Lower lobe of right lung (tissue), 2 donors: ENCODE measurements at regions not wholly inside any gene's neighbourhood (a gene's known extent, or its start where the extent isn't known, plus 50 kb on each side); places are given as distances from the start of the nearest gene placed in this dataset.

Experiments used
- ATAC-seq, 2 donors: fragments of 200-7000 bp; cut with Tn5 transposase; one replicate each; pipeline ENCODE4 v1.9.1; 2020 to 2022; ENCODE audit warnings: mild to moderate bottlenecking in 2 of 2, moderate library complexity in 2 of 2
- DNase-seq: peaks from one replicate; pipeline ENCODE4 v3.0.0-alpha.2; 2020
- H3K27ac ChIP-seq: fragments of 200-600 bp; one replicate; pipeline ENCODE4 v1.8.0; 2022
- H3K27me3 ChIP-seq: fragments of 200-600 bp; one replicate; pipeline ENCODE4 v1.8.0; 2022; ENCODE audit warnings: low read depth
- H3K36me3 ChIP-seq: fragments of 200-600 bp; one replicate; pipeline ENCODE4 v1.8.0; 2022; ENCODE audit warnings: mild to moderate bottlenecking
- H3K4me1 ChIP-seq: fragments of 200-600 bp; one replicate; pipeline ENCODE4 v1.8.0; 2022
- H3K4me3 ChIP-seq: fragments of 200-600 bp; one replicate; pipeline ENCODE4 v1.8.0; 2022; ENCODE audit warnings: mild to moderate bottlenecking
- H3K9me3 ChIP-seq: fragments of 200-600 bp; one replicate; pipeline ENCODE4 v1.8.0; 2022
- CTCF ChIP-seq: fragments of 200-600 bp; IDR thresholded peaks from one replicate; pipeline ENCODE4 v1.8.0; 2022; ENCODE audit warnings: antibody characterized with exemption, mild to moderate bottlenecking
- intact Hi-C: fragments of 100-400 bp; cut with DNase I; formaldehyde crosslinking; loops from one replicate; pipeline ENCODE4 v1.11.0; 2022
- donor health status: DM: no; HTN: yes; CAD: no; lungs with severe emphysema.

DNA sequence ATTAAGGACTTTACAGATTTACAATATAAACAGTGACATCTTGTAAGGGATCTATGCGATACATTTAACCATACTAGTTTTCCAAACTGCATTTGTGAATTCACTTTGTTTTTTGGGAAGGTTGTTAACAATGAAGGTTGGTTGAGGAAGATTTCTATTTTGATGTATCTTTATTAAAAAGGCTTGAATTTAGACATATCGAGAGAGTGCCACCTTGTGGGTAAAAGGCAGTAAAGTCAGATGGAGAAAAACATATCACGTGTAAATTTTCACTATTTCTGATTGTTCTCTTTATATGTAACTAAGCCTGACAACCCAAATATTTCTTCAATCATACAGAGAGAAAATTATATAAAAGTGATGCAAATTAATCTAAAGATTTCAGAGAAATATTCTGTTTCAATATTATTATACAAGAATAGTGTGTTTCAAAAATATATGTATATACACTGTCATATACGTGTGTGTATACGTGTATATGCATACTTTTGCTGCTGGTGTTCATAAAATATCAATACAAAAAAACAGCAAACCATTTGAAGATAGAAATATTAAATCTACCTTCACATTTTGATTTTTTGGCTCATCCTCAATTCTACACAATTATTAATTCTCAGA lies 988.6 kb downstream of the SORCS1 start:
- no peaks in the 10 kb centered on the region for H3K9me3 ChIP-seq
- H3K4me1 ChIP-seq = no peaks in the 10 kb centered on the region
- no peak overlapping the region for H3K4me3 ChIP-seq
- TF ChIP-seq CTCF = peak; percentile 21
- H3K36me3 ChIP-seq = no peaks in the 10 kb centered on the region
- ATAC-seq (no peak), DNase-seq (no peak)
- intact Hi-C loops = no loop called here
- H3K27ac ChIP-seq = no peak overlapping the region
- H3K27me3 ChIP-seq = no peaks in the 10 kb centered on the region

- ATAC-seq (no peak), DNase-seq (no peak)
- Histone ChIP-seq H3K27me3 (no peaks in the 10 kb centered on the region), H3K4me3 (no peak overlapping the region), H3K9me3 (no peaks in the 10 kb centered on the region), H3K4me1 (no peaks in the 10 kb centered on the region), H3K36me3 (no peaks in the 10 kb centered on the region), H3K27ac (no peak overlapping the region)
- intact Hi-C loops = no loop called here
- no peak for TF ChIP-seq CTCF
Observed at GRCh38 chr10:106173838-106174237, 990.7 kb downstream of the SORCS1 start.

- intact Hi-C loops = no loop called here
- Histone ChIP-seq H3K36me3 (no peaks in the 10 kb centered on the region), H3K4me1 (no peaks in the 10 kb centered on the region), H3K9me3 (no peaks in the 10 kb centered on the region), H3K27ac (no peak overlapping the region), H3K4me3 (no peak overlapping the region), H3K27me3 (no peaks in the 10 kb centered on the region)
- ATAC-seq (no peak), DNase-seq (no peak)
- no peak for TF ChIP-seq CTCF
Observed at GRCh38 chr10:106169241-106169640, 995.3 kb downstream of the SORCS1 start.

GRCh38 chr10:106167946-106168345 lies 996.6 kb downstream of the SORCS1 start:
- intact Hi-C loops = no loop called here
- H3K36me3 ChIP-seq = no peaks in the 10 kb centered on the region
- H3K9me3 ChIP-seq = no peaks in the 10 kb centered on the region
- H3K27ac ChIP-seq = no peak overlapping the region
- no peaks in the 10 kb centered on the region for H3K27me3 ChIP-seq
- H3K4me3 ChIP-seq = no peak overlapping the region
- no peaks in the 10 kb centered on the region for H3K4me1 ChIP-seq
- no peak for TF ChIP-seq CTCF
- ATAC-seq (no peak), DNase-seq (no peak)

DNA sequence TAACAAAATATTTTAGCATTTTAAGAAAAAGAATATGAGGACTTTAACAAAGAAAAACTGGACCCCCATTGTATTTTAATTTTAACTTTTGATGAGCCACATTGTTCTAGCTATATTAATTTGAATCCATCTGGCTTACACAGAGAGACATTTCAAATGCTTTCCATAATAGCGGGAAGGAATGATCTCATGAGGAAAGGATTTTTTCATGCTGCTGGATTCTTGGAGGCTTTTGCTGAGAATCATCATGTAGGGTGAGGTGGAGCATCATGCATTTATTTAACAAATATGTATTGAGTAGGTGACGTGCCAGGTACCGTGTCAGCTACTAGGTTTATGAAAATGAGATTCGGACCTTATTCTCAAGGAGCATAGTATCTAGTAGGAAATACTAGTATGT lies 1006.3 kb downstream of the SORCS1 start:
- intact Hi-C loops = no loop called here
- Histone ChIP-seq H3K4me3 (no peak overlapping the region), H3K36me3 (no peaks in the 10 kb centered on the region), H3K27ac (no peak overlapping the region), H3K4me1 (no peaks in the 10 kb centered on the region), H3K27me3 (no peaks in the 10 kb centered on the region), H3K9me3 (no peaks in the 10 kb centered on the region)
- TF ChIP-seq CTCF = no peak
- DNase-seq (no peak), ATAC-seq (no peak)

DNA sequence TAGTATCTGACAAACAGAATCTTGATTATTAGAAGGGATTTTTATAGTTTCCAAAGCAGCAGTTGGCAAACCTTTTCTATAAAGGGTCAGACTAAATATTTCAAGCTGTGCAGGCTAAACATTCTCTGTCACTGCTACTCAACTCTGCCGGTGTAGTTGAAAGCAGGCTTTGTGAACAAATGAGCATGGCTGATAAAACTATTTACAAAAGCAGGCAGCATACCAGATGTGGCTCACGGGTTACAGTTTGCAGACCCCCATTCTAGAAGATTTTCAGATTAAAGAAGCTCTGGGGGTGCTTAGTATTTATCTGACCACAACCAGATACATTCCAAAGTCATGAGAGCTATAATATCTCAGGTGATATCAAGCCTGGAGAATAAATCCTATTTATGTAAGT lies 1017.5 kb downstream of the SORCS1 start:
- H3K4me3 ChIP-seq = no peak overlapping the region
- intact Hi-C loops = no loop called here
- no peaks in the 10 kb centered on the region for H3K4me1 ChIP-seq
- DNase-seq (no peak), ATAC-seq (no peak)
- H3K27ac ChIP-seq = no peak overlapping the region
- no peaks in the 10 kb centered on the region for H3K36me3 ChIP-seq
- H3K27me3 ChIP-seq = no peaks in the 10 kb centered on the region
- H3K9me3 ChIP-seq = no peaks in the 10 kb centered on the region
- no peak for TF ChIP-seq CTCF
